ENCODE measurements at regions not wholly inside any gene's neighbourhood (a gene's known extent, or its start where the extent isn't known, plus 50 kb on each side); places are given as distances from the start of the nearest gene placed in this dataset.

DNA sequence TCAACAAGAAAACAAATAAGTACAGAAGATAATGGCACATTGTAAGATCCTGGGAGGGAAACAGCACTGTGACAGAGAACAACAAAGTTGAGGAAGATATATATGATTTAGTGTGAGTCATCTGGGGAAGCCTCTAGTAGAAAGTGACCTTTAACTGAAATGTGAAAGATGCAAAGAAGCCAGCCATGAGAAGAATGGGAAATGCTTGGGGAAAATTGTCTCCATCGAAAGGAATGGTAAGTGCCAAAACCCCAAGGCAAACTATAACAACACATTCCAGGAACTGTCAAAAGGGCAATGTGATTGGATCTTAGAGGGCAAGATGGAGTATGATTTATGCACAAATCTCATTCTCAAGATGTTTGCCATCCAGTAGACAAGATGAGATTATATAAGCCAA is 537.8 kb upstream of the BRINP1 start:
- TF ChIP-seq, protein P1, sequence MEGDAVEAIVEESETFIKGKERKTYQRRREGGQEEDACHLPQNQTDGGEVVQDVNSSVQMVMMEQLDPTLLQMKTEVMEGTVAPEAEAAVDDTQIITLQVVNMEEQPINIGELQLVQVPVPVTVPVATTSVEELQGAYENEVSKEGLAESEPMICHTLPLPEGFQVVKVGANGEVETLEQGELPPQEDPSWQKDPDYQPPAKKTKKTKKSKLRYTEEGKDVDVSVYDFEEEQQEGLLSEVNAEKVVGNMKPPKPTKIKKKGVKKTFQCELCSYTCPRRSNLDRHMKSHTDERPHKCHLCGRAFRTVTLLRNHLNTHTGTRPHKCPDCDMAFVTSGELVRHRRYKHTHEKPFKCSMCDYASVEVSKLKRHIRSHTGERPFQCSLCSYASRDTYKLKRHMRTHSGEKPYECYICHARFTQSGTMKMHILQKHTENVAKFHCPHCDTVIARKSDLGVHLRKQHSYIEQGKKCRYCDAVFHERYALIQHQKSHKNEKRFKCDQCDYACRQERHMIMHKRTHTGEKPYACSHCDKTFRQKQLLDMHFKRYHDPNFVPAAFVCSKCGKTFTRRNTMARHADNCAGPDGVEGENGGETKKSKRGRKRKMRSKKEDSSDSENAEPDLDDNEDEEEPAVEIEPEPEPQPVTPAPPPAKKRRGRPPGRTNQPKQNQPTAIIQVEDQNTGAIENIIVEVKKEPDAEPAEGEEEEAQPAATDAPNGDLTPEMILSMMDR (IDR thresholded peaks at IDR 0.05) = no peak
- TF ChIP-seq POLR2A (IDR thresholded peaks at IDR 0.05) = no peak

Data from lower leg skin (tissue), 3 donors.